HG03045 (cell line): ENCODE measurements at regions not wholly inside any gene's neighbourhood (a gene's known extent, or its start where the extent isn't known, plus 50 kb on each side); places are given as distances from the start of the nearest gene placed in this dataset.

Experiments used
- ATAC-seq: cut with Tn5 transposase; IDR thresholded peaks from one replicate; pipeline ENCODE4 v1.9.1; 2021; ENCODE audit warnings: mild to moderate bottlenecking, moderate library complexity; ENCODE audit not compliant: unreplicated experiment

DNA sequence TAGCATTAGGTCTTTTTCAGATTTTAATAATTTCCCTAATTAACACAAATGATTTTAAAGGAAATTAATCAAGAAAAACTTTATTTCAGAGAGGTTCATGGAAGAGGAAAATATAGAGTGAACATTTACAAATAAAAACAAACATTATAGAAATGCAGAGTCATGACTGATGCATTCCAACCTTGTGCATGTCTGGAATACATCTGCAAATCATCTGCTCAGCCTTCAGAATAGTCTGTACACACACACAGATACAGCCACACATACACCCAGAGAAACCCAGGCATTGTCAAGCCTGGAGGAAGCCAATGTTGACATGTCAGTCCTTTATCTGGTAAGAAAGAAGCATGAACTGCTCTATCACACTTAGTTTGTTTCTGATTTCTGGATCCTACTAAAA, 61.3 kb upstream of the NFKB1 start:
- no peak for ATAC-seq

DNA sequence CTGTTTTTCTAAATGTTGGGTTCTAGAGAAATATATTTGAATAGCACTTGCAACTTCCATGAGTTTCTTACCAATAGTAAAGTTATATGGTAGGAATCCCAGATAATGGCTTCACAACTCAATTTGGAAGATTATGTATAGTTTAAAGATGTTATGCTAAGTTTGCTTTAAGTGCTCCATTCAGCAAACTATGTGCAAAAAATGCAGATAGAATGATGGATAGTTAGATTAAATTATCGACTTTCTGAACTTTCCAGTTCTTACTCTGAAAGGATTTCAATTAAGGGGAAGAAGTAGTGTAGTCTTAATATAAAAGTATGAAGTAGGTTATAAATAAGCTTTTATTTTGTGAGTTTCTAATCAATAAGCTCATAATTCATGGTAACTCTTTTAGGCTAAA, 60.7 kb upstream of the NFKB1 start:
- no peak for ATAC-seq

DNA sequence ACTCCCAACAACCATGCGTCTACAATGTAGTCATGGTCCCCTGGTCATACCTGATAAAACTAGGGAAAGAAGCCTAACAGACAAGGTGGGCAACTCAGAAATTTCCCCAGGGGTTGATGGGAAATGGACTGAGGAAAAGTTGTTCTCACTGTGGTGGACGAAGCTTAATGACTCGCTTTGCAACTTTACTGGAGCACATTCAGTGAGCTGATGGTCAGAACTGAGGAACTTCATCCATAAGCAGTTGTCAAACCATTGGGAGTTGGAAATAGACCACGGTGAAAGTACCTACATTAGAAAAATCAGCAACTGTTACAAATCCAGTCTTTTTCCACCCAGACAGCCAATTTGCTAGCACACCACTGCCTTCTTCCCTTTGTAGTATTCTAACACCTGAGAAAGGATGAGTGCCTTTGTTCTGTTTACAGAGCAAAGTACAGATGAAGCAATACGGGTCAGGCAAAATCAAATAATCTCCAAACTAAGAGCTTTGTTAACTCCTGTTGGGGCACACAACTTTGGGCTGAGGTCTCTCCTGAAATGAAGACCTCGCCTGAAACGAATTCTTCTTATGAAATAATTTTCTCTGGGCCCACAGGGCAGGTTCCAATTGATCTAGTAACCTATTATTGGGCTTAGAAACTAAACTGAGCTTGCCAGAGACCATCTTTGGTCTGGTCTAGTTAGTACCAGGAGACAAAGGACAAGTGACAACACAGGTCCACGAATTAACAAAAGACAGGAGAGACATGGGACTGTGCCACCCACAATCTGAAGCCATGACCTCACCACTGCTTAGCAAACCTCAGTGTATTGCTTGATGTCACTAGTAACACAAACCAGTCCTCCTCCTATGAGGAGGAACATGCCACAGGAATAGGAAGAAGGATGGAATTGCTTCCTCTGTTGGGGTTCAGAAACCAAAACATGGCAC, 58.9 kb upstream of the NFKB1 start:
- no peak for ATAC-seq

DNA sequence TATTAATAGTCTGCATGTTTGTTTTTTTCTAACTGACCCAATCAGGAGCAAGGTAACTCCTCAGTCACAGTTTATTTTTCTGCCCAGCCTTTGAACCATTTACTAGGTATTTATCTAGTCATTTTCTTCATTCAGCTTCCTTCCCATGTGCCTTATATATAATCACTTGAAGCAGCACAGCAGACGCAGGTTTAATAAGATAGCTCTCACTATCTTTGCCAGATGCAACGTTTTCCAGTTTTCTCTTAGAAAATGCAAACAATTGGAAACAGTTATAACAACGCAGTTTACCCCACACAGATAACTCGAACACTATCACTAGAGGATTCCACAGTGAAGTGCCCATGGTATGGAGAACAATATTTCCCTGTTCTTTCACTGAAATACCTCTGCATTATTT, 56.4 kb upstream of the NFKB1 start:
- no peak for ATAC-seq

DNA sequence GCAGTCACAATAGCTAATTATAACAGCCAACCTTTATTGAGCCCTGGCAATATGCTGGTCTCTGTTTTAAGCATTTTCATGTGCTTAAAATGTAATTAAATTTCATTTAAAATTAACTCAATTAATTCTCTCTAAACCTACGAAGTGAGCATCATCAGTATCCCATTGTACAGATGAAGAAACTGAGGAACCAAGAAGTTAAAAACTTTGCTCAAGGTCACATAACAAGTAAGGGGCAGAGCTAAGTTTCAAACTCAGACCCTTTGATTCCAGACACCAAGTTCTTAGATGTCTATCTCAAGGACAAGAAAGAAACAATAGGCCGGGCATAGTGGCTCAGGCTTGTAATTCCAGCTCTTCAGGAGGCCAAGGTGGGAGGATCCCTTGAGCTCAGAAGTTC, 55.9 kb upstream of the NFKB1 start:
- ATAC-seq: no peak

DNA sequence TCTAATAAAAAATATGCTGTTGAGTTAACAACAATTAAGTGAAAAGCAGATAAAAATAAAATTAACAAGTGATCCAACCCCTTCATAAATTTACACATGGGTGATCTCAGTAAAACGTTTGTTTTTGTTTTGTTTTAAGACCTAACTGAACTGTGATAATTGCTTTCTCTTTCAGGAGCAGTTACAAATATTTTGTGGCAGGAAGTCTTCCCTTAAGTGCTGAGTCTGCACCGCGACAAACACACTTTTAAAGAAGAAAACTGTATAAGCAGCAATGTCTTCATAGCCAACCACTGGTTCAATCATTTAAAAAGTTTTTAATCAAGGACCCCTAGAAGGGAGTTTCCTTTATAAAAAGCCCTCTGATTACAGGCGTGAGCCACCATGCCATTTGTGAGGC, 53.7 kb upstream of the NFKB1 start:
- no peak for ATAC-seq

DNA sequence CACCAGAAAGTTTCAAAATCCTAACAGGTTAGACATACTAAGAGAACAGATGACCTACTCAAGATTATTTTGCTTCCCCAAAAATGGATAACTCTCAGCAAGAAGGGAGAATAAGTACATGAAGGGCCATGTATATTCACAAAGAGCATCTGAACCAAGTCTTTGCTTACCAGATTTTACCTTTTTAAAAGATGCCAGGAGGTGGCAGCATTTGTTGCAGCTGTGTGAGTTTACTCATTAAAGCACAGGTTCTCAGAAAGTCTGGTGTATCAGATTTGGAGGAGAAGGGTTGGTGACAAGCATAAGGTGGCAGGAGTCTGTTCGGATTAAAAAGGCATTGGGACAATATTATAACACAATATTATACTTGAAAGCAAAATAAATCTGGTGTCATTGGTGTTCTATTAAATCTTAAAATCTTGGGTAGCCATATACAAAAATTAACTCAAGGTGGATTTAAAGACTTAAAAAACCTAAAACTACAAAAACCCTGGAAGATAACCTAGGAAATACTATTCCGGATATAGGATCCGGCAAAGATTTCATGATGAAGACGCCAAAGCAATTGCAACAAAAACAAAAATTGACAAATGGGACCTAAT, 51.3 kb upstream of the NFKB1 start:
- peak; percentile 69 for ATAC-seq

DNA sequence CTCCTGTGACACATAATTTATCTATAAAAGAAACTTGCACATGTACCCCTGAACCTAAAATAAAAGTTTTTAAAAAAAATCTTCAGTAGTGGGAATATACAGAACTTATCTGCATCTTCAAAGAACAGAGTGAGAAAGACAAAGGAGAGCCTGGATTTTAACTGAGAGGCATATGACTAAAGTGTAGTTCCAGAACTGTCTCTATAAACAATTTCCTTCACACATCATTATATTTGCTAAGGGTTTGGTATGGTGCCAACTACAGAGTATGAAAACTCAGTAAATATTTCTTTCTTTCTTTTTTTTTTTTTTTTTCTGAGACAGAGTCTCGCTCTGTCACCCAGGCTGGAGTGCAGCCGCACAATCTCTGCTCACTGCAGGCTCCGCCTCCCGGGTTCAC, 49.9 kb upstream of the NFKB1 start:
- ATAC-seq: no peak
